Erythroblast (primary cell): ENCODE measurements at regions not wholly inside any gene's neighbourhood (a gene's known extent, or its start where the extent isn't known, plus 50 kb on each side); places are given as distances from the start of the nearest gene placed in this dataset.

Experiments
- GATA1 ChIP-seq: IDR thresholded peaks from 2 replicates; pipeline ENCODE4 v1.6.1; 2011; ENCODE audit warnings: low read depth, mild to moderate bottlenecking, control low read depth, low read length, moderate library complexity
- POLR2A ChIP-seq: IDR thresholded peaks from 2 replicates; pipeline ENCODE4 v1.6.1; 2011; ENCODE audit warnings: mild to moderate bottlenecking, low read length

DNA sequence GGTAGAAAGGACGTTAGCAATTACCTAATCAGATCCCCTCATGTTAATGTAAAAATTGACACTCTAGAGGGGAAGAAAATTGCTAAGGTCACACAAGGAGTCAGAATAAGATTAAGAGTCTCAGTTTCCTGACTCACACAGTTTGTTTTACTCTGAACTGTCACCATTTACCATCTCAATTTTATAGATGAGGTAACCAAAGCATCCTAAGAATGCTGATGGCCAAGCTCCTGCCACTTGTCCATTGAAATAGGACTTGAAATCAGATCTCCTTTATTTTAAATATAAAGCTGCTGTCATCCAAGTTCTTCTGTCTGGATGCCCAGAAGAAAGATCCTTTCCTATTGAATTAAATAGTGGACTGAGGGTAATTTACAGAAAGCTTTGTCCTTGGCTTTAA, 114.8 kb upstream of the VAMP7 start:
- TF ChIP-seq POLR2A: no peak
- TF ChIP-seq GATA1: no peak
